Calu3 (cell line): ENCODE measurements at regions not wholly inside any gene's neighbourhood (a gene's known extent, or its start where the extent isn't known, plus 50 kb on each side); places are given as distances from the start of the nearest gene placed in this dataset.

Experiments used
- BruUV-seq: library from RNA; stranded (reverse); fragments of 400-500 nt; replicated peaks from 2 replicates; lab custom pipeline; 2021; lab: Mats Ljungman, UMichigan
- CTCF ChIA-PET: fragments of 300-600 bp; sonication (Branson Sonifier 250); formaldehyde crosslinking; loops from one replicate; lab custom pipeline; 2022; ENCODE audit warnings: antibody characterized with exemption; lab: Charles Lee
- DNase-seq: peaks from one replicate; pipeline ENCODE4 v3.0.0; 2022
- H3K27ac Mint-ChIP-seq: one replicate; pipeline ENCODE4 v1.8.0; 2022; ENCODE audit warnings: mixed read lengths; ENCODE audit not compliant: unreplicated experiment
- H3K27me3 Mint-ChIP-seq: one replicate; pipeline ENCODE4 v1.8.0; 2022; ENCODE audit warnings: mixed read lengths; ENCODE audit not compliant: unreplicated experiment
- H3K36me3 Mint-ChIP-seq: one replicate; pipeline ENCODE4 v1.8.0; 2022; ENCODE audit warnings: mild to moderate bottlenecking, moderate library complexity, mixed read lengths; ENCODE audit not compliant: insufficient read depth, unreplicated experiment
- H3K4me1 Mint-ChIP-seq: one replicate; pipeline ENCODE4 v1.8.0; 2022; ENCODE audit warnings: mild to moderate bottlenecking, low read depth, mixed read lengths; ENCODE audit not compliant: unreplicated experiment
- H3K4me3 Mint-ChIP-seq: one replicate; pipeline ENCODE4 v1.8.0; 2022; ENCODE audit warnings: mild to moderate bottlenecking, low read depth, moderate library complexity, mixed read lengths; ENCODE audit not compliant: unreplicated experiment
- H3K9me3 Mint-ChIP-seq: one replicate; pipeline ENCODE4 v1.8.0; 2022; ENCODE audit warnings: low read depth, mixed read lengths; ENCODE audit not compliant: unreplicated experiment
- intact Hi-C: fragments of 100-400 bp; cut with micrococcal nuclease; formaldehyde crosslinking; loops from one replicate; pipeline ENCODE4 v1.10.0; 2022; ENCODE audit not compliant: unreplicated experiment
- TF ChIP-seq, protein P1 (sequence below): fragments of 200-600 bp; IDR thresholded peaks from one replicate; pipeline ENCODE4 v1.8.0; 2022; ENCODE audit warnings: antibody characterized with exemption; ENCODE audit not compliant: unreplicated experiment

DNA sequence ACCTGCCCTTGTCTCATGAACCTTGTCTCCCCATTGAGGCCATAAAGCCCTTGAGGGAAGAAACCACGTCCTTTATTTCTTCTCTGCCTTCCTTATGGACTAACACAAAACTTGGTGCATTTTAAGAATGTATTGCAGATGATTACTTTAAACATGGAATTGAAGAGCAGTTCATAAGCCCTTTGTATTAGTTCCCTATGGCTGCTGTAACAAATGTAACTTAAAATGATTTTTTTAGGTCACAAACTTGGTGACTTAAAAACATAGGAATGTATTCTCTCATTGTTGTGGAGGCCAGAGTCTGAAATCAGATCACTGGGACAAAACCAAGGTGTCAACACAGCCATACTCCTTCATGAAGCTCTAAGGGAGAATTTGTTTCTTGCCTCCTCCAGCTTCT lies 185.5 kb downstream of the PHLDA1 start:
- BruUV-seq, result no TSS peak
- Mint-ChIP-seq H3K4me3 (no peak overlapping the region), H3K4me1 (peaks cover 40% of the 10 kb centered on the region), H3K27ac (no peak overlapping the region), H3K9me3 (peaks cover 5% of the 10 kb centered on the region), H3K27me3 (no peaks in the 10 kb centered on the region), H3K36me3 (no peaks in the 10 kb centered on the region)
- TF ChIP-seq, protein P1, sequence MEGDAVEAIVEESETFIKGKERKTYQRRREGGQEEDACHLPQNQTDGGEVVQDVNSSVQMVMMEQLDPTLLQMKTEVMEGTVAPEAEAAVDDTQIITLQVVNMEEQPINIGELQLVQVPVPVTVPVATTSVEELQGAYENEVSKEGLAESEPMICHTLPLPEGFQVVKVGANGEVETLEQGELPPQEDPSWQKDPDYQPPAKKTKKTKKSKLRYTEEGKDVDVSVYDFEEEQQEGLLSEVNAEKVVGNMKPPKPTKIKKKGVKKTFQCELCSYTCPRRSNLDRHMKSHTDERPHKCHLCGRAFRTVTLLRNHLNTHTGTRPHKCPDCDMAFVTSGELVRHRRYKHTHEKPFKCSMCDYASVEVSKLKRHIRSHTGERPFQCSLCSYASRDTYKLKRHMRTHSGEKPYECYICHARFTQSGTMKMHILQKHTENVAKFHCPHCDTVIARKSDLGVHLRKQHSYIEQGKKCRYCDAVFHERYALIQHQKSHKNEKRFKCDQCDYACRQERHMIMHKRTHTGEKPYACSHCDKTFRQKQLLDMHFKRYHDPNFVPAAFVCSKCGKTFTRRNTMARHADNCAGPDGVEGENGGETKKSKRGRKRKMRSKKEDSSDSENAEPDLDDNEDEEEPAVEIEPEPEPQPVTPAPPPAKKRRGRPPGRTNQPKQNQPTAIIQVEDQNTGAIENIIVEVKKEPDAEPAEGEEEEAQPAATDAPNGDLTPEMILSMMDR, result no peak
- intact Hi-C loops, result no loop called here
- no peak for DNase-seq
- CTCF ChIA-PET, result no interaction called here

DNA sequence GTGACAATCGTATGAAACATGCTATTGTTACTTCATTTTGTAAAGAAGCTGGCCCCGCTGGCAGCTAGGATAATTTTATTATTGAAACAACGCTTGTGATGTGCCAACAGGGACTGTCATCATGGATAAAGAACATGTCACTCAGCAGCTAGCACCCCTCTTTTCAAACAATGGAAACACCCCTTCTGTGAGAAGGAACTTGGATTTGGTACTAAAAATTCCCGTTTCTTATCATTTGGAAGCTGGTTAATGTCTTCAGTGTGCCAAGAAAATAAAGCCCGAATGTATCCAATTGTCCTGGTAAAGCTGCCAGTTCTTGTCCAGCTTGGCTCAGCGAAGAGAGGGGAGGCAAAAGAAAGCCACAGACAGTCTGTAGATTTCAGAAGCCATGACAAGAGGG lies 186.6 kb downstream of the PHLDA1 start:
- Mint-ChIP-seq H3K27ac (no peak overlapping the region), H3K4me3 (no peak overlapping the region), H3K27me3 (no peaks in the 10 kb centered on the region), H3K4me1 (peaks cover 31% of the 10 kb centered on the region), H3K36me3 (no peaks in the 10 kb centered on the region), H3K9me3 (peaks cover 5% of the 10 kb centered on the region)
- no TSS peak for BruUV-seq
- TF ChIP-seq, protein P1, result no peak
- CTCF ChIA-PET, result no interaction called here
- DNase-seq, result no peak
- intact Hi-C loops, result no loop called here

DNA sequence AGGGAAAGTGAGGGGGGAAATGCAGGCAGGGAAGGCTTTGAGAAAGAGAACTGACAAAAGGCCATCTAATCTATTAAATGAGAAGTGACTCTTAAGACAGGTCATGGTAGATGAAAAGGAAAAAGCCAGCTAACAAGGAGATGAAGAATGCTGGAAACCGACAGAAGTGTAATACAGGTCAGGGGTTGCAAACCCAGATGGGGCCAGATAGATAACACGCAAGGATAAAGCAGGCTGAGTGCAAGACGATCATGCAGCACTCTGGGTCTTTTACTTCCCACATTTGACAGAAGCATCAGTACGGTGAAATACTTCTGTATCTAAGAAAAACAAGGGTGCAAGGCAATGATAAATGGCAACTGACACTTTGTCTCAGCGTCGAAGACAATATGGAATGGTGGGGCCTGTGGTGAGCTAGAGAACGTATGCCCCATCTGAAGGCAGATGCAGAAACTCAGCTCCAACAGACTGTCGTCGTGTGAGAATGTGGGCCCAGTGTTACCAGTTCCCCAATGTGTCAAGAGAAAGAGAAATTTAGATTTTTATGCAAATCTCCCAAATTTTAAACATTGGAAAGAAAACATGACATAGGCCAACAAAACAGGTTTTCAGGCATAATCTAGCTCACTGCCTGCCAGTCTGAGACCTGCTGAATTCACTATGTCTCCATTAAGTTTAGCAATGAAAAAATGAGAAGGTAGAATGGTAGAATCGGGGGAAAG lies 187.4 kb downstream of the PHLDA1 start:
- Mint-ChIP-seq H3K36me3 (no peaks in the 10 kb centered on the region), H3K9me3 (peaks cover 5% of the 10 kb centered on the region), H3K4me1 (peaks cover 31% of the 10 kb centered on the region), H3K4me3 (no peak overlapping the region), H3K27ac (no peak overlapping the region), H3K27me3 (no peaks in the 10 kb centered on the region)
- BruUV-seq, result no TSS peak
- intact Hi-C loops, result no loop called here
- CTCF ChIA-PET, result no interaction called here
- TF ChIP-seq, protein P1, result no peak
- no peak for DNase-seq

DNA sequence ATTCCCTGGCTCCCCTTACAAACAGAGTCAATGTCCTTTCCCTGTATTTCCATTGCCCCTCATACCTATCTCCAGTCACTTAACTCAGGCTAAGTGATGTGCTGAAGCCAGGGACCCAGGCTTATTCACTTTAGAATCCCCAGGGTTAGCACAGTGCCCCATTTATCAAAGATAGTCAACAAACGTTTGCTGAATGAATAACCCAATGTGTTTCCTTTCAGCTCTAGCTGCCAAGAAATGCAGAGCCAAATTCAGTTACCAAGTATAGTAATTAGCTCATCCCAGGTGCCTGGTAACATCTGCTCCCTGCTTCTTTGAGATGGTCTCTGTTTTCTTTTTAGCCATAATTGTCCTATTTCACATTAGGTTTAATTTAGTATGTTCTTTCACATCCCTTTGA lies 189.5 kb downstream of the PHLDA1 start:
- CTCF ChIA-PET, result no interaction called here
- H3K27me3 Mint-ChIP-seq, result no peaks in the 10 kb centered on the region
- peaks cover 8% of the 10 kb centered on the region for H3K9me3 Mint-ChIP-seq
- intact Hi-C loops, result no loop called here
- no peak overlapping the region for H3K27ac Mint-ChIP-seq
- BruUV-seq, result no TSS peak
- no peak for DNase-seq
- no peaks in the 10 kb centered on the region for H3K36me3 Mint-ChIP-seq
- H3K4me3 Mint-ChIP-seq, result no peak overlapping the region
- TF ChIP-seq, protein P1, result no peak
- peaks cover 31% of the 10 kb centered on the region for H3K4me1 Mint-ChIP-seq
